H9 (cell line): ENCODE measurements at regions not wholly inside any gene's neighbourhood (a gene's known extent, or its start where the extent isn't known, plus 50 kb on each side); places are given as distances from the start of the nearest gene placed in this dataset.

Experiments used
- DNase-seq: peaks from one replicate; pipeline ENCODE4 v3.0.0-alpha.2; 2017
- H2AFZ ChIP-seq: one replicate; pipeline ENCODE4 v1.6.1; 2013; ENCODE audit warnings: mild to moderate bottlenecking, low read length, control low read depth, moderate library complexity
- H2AK5ac ChIP-seq: 2 replicates; pipeline ENCODE4 v1.6.1; 2013; ENCODE audit warnings: low read length, control low read depth, mixed read lengths; ENCODE audit not compliant: insufficient read length
- H2BK120ac ChIP-seq: one replicate; pipeline ENCODE4 v1.6.1; 2013; ENCODE audit warnings: low read depth, mild to moderate bottlenecking, low read length, control low read depth, inconsistent platforms; ENCODE audit not compliant: poor library complexity, severe bottlenecking
- H2BK12ac ChIP-seq: 2 replicates; pipeline ENCODE4 v1.6.1; 2013; ENCODE audit warnings: low read length, control low read depth, mixed read lengths, low read depth; ENCODE audit not compliant: insufficient read length
- H2BK15ac ChIP-seq: 2 replicates; pipeline ENCODE4 v1.6.1; 2013; ENCODE audit warnings: low read depth, low read length, control low read depth
- H2BK20ac ChIP-seq: one replicate; pipeline ENCODE4 v1.6.1; 2013; ENCODE audit warnings: low read depth, mild to moderate bottlenecking, low read length, control low read depth, inconsistent platforms; ENCODE audit not compliant: poor library complexity, severe bottlenecking
- H2BK5ac ChIP-seq: 2 replicates; pipeline ENCODE4 v1.6.1; 2013; ENCODE audit warnings: low read length, control low read depth, mixed read lengths; ENCODE audit not compliant: insufficient read length
- H3K14ac ChIP-seq: 2 replicates; pipeline ENCODE4 v1.6.1; 2013; ENCODE audit warnings: low read length, control low read depth; ENCODE audit not compliant: insufficient read depth
- H3K18ac ChIP-seq: 2 replicates; pipeline ENCODE4 v1.6.1; 2013; ENCODE audit warnings: low read depth, mild to moderate bottlenecking, mixed read lengths, low read length, control low read depth; ENCODE audit not compliant: insufficient read length
- H3K23ac ChIP-seq: 2 replicates; pipeline ENCODE4 v1.6.1; 2013; ENCODE audit warnings: low read length, control low read depth, mixed read lengths, low read depth; ENCODE audit not compliant: insufficient read length
- H3K23me2 ChIP-seq: 2 replicates; pipeline ENCODE4 v1.6.1; 2013; ENCODE audit warnings: low read depth, mild to moderate bottlenecking, mixed read lengths, low read length, control low read depth; ENCODE audit not compliant: insufficient read length, poor library complexity, severe bottlenecking
- H3K27ac ChIP-seq: 2 replicates; pipeline ENCODE4 v1.5.1; 2013; ENCODE audit warnings: low read length, control low read depth, mixed read lengths, low read depth; ENCODE audit not compliant: insufficient read length
- H3K27me3 ChIP-seq: 2 replicates; pipeline ENCODE4 v1.6.1; 2013; ENCODE audit warnings: low read length, control low read depth, inconsistent platforms; ENCODE audit not compliant: insufficient read depth
- H3K4ac ChIP-seq: 2 replicates; pipeline ENCODE4 v1.6.1; 2013; ENCODE audit warnings: low read depth, mild to moderate bottlenecking, control low read depth, inconsistent platforms, low read length, moderate library complexity
- H3K4me1 ChIP-seq: 2 replicates; pipeline ENCODE4 v1.6.1; 2013; ENCODE audit warnings: low read length, control low read depth, inconsistent platforms; ENCODE audit not compliant: insufficient read depth
- H3K4me2 ChIP-seq: 2 replicates; pipeline ENCODE4 v1.6.1; 2013; ENCODE audit warnings: low read length, control low read depth, mixed read lengths; ENCODE audit not compliant: insufficient read length, insufficient read depth
- H3K56ac ChIP-seq: 2 replicates; pipeline ENCODE4 v1.6.1; 2013; ENCODE audit warnings: low read depth, mild to moderate bottlenecking, mixed read lengths, low read length, control low read depth; ENCODE audit not compliant: insufficient read length
- H3K79me1 ChIP-seq: 2 replicates; pipeline ENCODE4 v1.6.1; 2013; ENCODE audit warnings: low read depth, mild to moderate bottlenecking, moderate library complexity, low read length, control low read depth, inconsistent platforms; ENCODE audit not compliant: insufficient read depth, poor library complexity, severe bottlenecking
- H3K79me2 ChIP-seq: 2 replicates; pipeline ENCODE4 v1.6.1; 2013; ENCODE audit warnings: low read length, control low read depth, inconsistent platforms; ENCODE audit not compliant: insufficient read depth
- H3K9ac ChIP-seq: 2 replicates; pipeline ENCODE4 v1.6.1; 2013; ENCODE audit warnings: low read length, control low read depth, mixed read lengths; ENCODE audit not compliant: insufficient read length; ENCODE audit errors: extremely low read depth
- H3K9me3 ChIP-seq: one replicate; pipeline ENCODE4 v1.6.1; 2013; ENCODE audit warnings: low read depth, low read length, inconsistent platforms; ENCODE audit not compliant: control insufficient read depth
- H3T11ph ChIP-seq: one replicate; pipeline ENCODE4 v1.6.1; 2013; ENCODE audit warnings: mild to moderate bottlenecking, low read length, control low read depth, inconsistent platforms
- H4K20me1 ChIP-seq: one replicate; pipeline ENCODE4 v1.6.1; 2013; ENCODE audit not compliant: control insufficient read depth, insufficient read length, insufficient read depth
- H4K5ac ChIP-seq: 2 replicates; pipeline ENCODE4 v1.6.1; 2013; ENCODE audit warnings: low read depth, mild to moderate bottlenecking, mixed read lengths, low read length, control low read depth; ENCODE audit not compliant: insufficient read length
- H4K8ac ChIP-seq: replicated peaks from 2 replicates; pipeline ENCODE4 v1.6.1; 2013; ENCODE audit warnings: low read length, control low read depth, mixed read lengths, low read depth; ENCODE audit not compliant: insufficient read length
- H4K91ac ChIP-seq: 2 replicates; pipeline ENCODE4 v1.6.1; 2013; ENCODE audit warnings: low read depth, mild to moderate bottlenecking, moderate library complexity, mixed read lengths, low read length, control low read depth; ENCODE audit not compliant: insufficient read length
- H3K27ac Mint-ChIP-seq, 3 experiments: 2 replicates in 2 of 3; 3 replicates in 1 of 3; pipeline ENCODE4 v1.8.0; 2020 to 2021; ENCODE audit warnings: mixed read lengths in 3 of 3, mild to moderate bottlenecking in 1 of 3, moderate library complexity in 1 of 3
- H3K27me3 Mint-ChIP-seq: 2 replicates; pipeline ENCODE4 v1.8.0; 2021; ENCODE audit warnings: low read depth, mild to moderate bottlenecking, moderate library complexity, mixed read lengths
- H3K36me3 Mint-ChIP-seq, 3 experiments: 2 replicates in 2 of 3; 3 replicates in 1 of 3; pipeline ENCODE4 v1.8.0; 2020 to 2021; ENCODE audit warnings: low read depth in 3 of 3, mixed read lengths in 3 of 3; ENCODE audit not compliant: insufficient read depth in 1 of 3
- H3K4me1 Mint-ChIP-seq, 2 experiments: 2 replicates each; pipeline ENCODE4 v1.8.0; 2020; ENCODE audit warnings: mixed read lengths in 2 of 2
- H3K4me3 Mint-ChIP-seq, 2 experiments: 2 replicates in 1 of 2; 3 replicates in 1 of 2; pipeline ENCODE4 v1.8.0; 2020 to 2021; ENCODE audit warnings: mild to moderate bottlenecking in 2 of 2, mixed read lengths in 2 of 2, moderate library complexity in 1 of 2
- H3K9me3 Mint-ChIP-seq, 2 experiments: 2 replicates in 1 of 2; 3 replicates in 1 of 2; pipeline ENCODE4 v1.8.0; 2020; ENCODE audit warnings: mild to moderate bottlenecking in 2 of 2, mixed read lengths in 2 of 2, moderate library complexity in 1 of 2
- WGBS: extraction: QIAGEN DNeasy Blood & Tissue Kit; methylation state at CpG from one replicate; pipeline ENCODE4 v1.1.7; 2013; ENCODE audit warnings: missing lambda C conversion rate, low lambda C conversion rate, mixed read lengths; ENCODE audit not compliant: insufficient read length; ENCODE audit errors: extremely low coverage; 5-methylcytosine and 5-hydroxymethylcytosine counted together
- TF ChIP-seq, protein P1 (sequence below): fragments of 200-600 bp; sonication (generic); conservative IDR thresholded peaks from 3 replicates; pipeline ENCODE4 v1.8.0; 2021; ENCODE audit warnings: antibody characterized with exemption, mild to moderate bottlenecking

GRCh38 chr14:55766071-55766470 lies 186.1 kb downstream of the KTN1 start:
- Histone ChIP-seq H4K5ac (no peak overlapping the region), H3K27me3 (no peaks in the 10 kb centered on the region), H2BK5ac (no peak overlapping the region), H2AK5ac (no peak overlapping the region), H4K8ac (no peak overlapping the region), H3K23ac (no peak overlapping the region), H2AFZ (no peak overlapping the region), H4K20me1 (no peaks in the 10 kb centered on the region), H3K4me2 (no peak overlapping the region), H3K79me2 (no peaks in the 10 kb centered on the region), H3K18ac (no peak overlapping the region), H2BK12ac (no peak overlapping the region), H2BK120ac (no peak overlapping the region), H2BK20ac (no peak overlapping the region), H3K23me2 (no peaks in the 10 kb centered on the region), H3K9ac (no peak overlapping the region), H3K79me1 (no peaks in the 10 kb centered on the region), H3K4me1 (peaks cover 3% of the 10 kb centered on the region; the same call in 1 of the 2 replicates), H3K9me3 (no peaks in the 10 kb centered on the region), H3K56ac (no peak overlapping the region), H3K4ac (no peak overlapping the region), H3K27ac (no peak overlapping the region), H3T11ph (no peak overlapping the region), H4K91ac (no peak overlapping the region), H2BK15ac (no peak overlapping the region), H3K14ac (no peak overlapping the region)
- WGBS = no CpG with 5 or more reads among the region's 22 CpGs
- Mint-ChIP-seq H3K36me3 (no peaks in the 10 kb centered on the region), H3K4me1 (peaks cover 10 to 15% of the 10 kb centered on the region in 2 experiments), H3K27me3 (no peaks in the 10 kb centered on the region; the same call in 1 of the 2 replicates), H3K27ac (no peak overlapping the region; a peak in 1 of 7 replicates), H3K4me3 (no peak overlapping the region), H3K9me3 (peaks cover 3 to 4% of the 10 kb centered on the region in 2 experiments; a peak in 2 of 5 replicates)
- TF ChIP-seq, protein P1, sequence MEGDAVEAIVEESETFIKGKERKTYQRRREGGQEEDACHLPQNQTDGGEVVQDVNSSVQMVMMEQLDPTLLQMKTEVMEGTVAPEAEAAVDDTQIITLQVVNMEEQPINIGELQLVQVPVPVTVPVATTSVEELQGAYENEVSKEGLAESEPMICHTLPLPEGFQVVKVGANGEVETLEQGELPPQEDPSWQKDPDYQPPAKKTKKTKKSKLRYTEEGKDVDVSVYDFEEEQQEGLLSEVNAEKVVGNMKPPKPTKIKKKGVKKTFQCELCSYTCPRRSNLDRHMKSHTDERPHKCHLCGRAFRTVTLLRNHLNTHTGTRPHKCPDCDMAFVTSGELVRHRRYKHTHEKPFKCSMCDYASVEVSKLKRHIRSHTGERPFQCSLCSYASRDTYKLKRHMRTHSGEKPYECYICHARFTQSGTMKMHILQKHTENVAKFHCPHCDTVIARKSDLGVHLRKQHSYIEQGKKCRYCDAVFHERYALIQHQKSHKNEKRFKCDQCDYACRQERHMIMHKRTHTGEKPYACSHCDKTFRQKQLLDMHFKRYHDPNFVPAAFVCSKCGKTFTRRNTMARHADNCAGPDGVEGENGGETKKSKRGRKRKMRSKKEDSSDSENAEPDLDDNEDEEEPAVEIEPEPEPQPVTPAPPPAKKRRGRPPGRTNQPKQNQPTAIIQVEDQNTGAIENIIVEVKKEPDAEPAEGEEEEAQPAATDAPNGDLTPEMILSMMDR = no peak
- no peak for DNase-seq
